GM18499 (cell line): ENCODE measurements at regions not wholly inside any gene's neighbourhood (a gene's known extent, or its start where the extent isn't known, plus 50 kb on each side); places are given as distances from the start of the nearest gene placed in this dataset.

Source experiments
- ATAC-seq: cut with Tn5 transposase; IDR thresholded peaks from one replicate; pipeline ENCODE4 v1.9.1; 2021; ENCODE audit warnings: moderate number of reproducible peaks; ENCODE audit not compliant: insufficient read depth, unreplicated experiment

DNA sequence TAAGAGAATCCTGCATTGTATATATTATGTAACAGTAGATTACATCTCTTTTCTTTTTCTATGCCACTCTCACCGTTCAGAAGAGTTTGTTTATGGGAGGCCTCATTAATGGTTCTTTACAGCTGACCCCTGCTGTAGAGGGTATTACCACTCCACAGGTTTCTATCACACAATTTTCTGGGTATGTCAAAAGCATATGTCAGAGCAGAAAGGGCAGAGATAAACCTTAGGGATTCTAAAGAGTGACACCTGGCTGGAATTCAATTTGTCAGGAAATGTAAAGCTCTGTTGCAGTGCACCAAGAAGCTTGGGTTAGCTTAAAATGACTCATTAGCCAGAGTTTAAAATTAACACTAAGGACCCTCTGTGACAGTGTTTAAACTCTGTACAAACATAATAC, 658.7 kb downstream of the PCDH18 start:
- no peak for ATAC-seq

GRCh38 chr4:136867465-136867864, 664.8 kb downstream of the PCDH18 start:
- no peak for ATAC-seq

DNA sequence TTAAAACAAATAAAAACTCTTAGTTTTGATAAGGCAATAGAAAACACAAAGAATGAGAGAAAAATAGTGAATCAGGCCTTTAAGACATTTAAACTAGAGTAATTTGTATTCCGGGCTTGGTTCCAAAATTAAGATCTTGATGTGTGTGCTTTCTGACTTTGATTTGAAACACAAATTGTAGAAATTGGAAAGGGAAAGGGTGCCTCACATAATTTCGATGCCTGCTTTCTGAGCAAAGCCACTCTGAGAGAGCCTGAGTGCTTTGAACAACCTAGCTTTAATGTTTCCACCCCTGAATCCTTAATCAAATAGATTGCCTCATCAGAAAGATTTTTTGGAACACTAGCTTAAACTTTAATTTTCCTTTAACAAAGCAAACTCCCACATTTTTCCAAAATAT, 666.8 kb downstream of the PCDH18 start:
- ATAC-seq: no peak

GRCh38 chr4:136864604-136865185, 667.6 kb downstream of the PCDH18 start:
- peak; percentile 82 for ATAC-seq

- no peak for ATAC-seq
These were observed 668.5 kb downstream of the PCDH18 start for GRCh38 chr4:136863756-136864155.

DNA sequence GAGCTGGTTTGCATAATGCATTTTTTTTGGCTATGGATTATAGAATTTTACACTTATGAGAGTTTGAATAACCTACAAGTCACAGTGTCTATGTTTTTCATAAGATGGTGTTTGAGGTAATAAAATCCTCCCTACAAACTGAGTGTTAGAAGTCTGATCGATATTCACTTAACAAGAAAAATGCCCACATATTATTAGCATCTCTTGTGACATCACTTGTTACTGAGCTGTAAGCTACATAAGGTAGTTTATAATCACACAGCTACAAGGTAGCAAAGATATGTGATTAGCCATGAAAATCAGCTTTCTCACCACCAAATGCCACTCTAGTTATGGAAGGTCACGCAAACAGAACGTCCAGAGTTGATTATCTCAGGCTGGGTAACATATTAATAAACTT, 669.6 kb downstream of the PCDH18 start:
- ATAC-seq: no peak

- ATAC-seq: no peak
These were observed 671.2 kb downstream of the PCDH18 start for GRCh38 chr4:136861091-136861490.

- ATAC-seq: no peak
These were observed 673.4 kb downstream of the PCDH18 start for GRCh38 chr4:136858903-136859302.

DNA sequence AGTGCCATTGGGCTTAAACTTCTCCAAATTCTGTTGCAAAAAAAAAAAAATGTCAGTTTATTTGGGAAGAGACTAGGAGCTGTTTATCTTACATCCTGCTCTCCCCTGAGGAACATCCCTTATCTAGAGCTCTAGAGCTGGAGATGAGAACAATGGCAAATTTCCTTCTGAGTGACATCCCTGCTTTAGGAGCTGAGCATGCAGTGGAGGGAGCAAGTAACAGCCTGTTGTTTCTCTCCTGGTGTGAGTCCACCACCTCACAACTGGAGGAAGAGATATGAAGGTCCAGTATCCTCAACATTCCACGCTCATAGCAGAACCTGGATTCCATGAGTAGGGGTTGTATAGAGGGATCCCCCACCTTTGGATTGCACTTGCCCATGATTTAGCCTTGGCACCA, 676.4 kb downstream of the PCDH18 start:
- no peak for ATAC-seq

GRCh38 chr4:136850446-136850845, 681.8 kb downstream of the PCDH18 start:
- no peak for ATAC-seq

GRCh38 chr4:136847881-136848621, 684.2 kb downstream of the PCDH18 start:
- ATAC-seq: no peak

- no peak for ATAC-seq
These were observed 690.8 kb downstream of the PCDH18 start for GRCh38 chr4:136841526-136841925.

DNA sequence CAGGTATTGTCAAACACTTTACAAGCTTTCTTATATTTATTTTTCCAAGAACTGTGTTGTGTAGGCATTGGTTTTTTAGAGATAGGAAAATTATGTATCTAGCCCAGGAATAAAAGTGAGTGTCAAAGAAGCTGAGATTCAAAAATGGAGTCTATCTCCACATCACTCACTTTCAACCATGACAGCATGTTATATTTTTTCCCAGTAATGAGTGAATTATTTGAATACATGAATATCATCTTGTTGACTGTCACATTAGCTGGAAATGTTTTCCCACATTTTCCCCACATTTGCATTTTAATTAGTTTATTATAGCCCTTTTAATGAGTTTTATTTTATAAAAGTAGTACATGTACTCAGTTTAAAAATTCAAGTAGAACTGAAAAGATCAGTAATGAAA, 693.7 kb downstream of the PCDH18 start:
- ATAC-seq: no peak

DNA sequence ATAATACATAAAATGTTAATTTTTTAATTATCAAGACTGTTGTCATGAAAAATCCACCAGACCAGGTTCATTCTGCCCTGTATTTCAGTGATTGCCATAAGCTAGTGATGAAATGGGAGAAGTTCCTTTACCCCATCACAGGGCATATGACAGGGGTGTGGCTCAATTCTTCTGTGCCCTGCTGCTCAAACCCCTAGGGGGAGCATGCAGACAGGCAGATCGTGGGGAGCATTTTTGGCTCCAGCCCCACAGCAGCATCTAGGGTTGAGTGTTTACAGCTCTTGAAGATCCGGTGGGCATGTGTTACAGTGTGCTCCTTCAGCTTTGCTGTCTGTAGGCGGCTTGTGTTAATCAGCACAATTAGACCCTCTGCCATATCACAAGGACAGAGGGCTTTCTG, 700.7 kb downstream of the PCDH18 start:
- ATAC-seq: no peak

DNA sequence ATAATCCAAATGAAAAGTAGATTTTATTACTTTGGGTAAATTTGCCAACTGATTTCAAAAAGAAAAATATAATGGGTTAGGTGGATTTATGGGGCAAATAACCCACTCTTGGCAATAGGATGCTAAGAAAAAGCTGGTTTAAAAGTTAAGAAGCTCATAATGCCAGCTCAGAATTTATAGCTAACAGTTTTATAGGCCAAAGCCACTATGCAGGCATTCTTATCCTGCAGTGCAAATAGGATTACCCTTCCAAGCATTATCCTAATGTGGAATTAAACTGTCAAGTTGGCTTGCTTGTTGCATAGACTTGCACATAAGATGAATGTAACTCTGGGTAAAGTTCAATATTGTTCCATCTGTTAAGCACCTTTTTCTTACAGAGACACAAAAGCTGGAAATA, 703.0 kb downstream of the PCDH18 start:
- no peak for ATAC-seq

GRCh38 chr4:136823020-136823419, 709.3 kb downstream of the PCDH18 start:
- no peak for ATAC-seq

- ATAC-seq: no peak
These were observed 713.4 kb downstream of the PCDH18 start for GRCh38 chr4:136818811-136819330.

- ATAC-seq: no peak
These were observed 720.0 kb downstream of the PCDH18 start for GRCh38 chr4:136812100-136812880.

DNA sequence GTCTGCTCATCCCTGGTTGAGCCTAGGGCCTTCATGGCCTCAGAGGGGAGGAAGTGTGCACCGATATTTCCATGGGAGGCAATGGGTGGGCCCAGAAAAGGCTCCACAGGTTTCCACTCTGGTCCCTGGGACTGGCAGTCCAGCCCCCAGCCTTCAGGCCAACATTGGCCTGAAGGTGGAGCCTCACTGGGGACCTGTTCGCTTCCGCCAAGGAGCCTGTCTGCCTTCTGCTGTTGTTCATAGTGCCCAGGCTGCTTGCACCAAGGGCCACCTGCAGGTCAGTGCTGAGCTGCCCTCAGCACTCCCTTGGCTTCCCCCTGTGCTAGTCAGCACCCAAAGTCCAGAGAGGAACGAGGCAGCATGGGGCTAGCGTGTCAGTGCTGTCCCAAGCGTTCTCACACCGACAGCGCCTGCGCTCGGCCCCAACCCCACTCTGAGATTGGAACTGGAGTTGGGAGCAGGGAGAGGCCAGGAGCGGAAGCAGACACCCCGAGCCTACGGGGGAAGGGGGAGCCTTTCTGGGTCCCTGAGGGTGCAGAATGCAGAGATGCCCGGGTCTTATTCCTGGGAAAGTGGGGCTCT, 720.7 kb downstream of the PCDH18 start:
- ATAC-seq: no peak

DNA sequence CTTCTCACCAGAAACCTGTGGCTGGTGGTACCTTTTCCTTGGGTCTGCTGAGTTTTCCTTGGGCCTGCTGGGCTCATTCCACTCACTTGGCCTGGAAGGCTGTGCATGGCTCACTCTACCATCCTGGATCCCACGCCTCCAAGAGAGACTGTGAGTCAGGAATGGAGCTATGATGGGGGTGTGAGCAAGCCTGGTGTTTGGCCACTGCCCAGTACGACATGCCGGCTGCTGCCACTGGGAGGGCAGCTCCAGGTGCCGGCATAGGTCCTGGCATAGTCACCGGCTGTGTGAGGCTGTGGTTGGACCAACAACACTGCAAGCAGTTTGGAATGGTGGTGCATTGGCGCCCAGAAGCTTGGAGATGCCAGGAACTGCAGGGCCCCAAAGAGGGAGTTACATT, 721.7 kb downstream of the PCDH18 start:
- ATAC-seq: no peak

GRCh38 chr4:136806844-136807243, 725.5 kb downstream of the PCDH18 start:
- ATAC-seq: no peak
